ENCODE measurements at regions not wholly inside any gene's neighbourhood (a gene's known extent, or its start where the extent isn't known, plus 50 kb on each side); places are given as distances from the start of the nearest gene placed in this dataset.

GRCh38 chr16:11404603-11405002 is 59.3 kb downstream of the RMI2 start:
- Mint-ChIP-seq H3K4me1 (peaks cover 13% of the 10 kb centered on the region), H3K9me3 (peaks cover 2% of the 10 kb centered on the region), H3K27ac (no peak overlapping the region), H3K27me3 (ENCODE audit: low read depth) (peaks cover 8% of the 10 kb centered on the region), H3K4me3 (no peak overlapping the region), H3K36me3 (ENCODE audit: low read depth) (no peaks in the 10 kb centered on the region)
- no peak for TF ChIP-seq CTCF (IDR thresholded peaks at IDR 0.05; ENCODE audit: unreplicated experiment in 3 of 3)

- TF ChIP-seq CTCF (IDR thresholded peaks at IDR 0.05; ENCODE audit: unreplicated experiment in 3 of 3) = peak in 2 of 3 experiments; percentile 32 to 47
- Mint-ChIP-seq H3K27ac (peak overlapping the region in 1 of 3 experiments; percentile 65), H3K4me3 (no peak overlapping the region)
Measured at GRCh38 chr16:11405331-11406176, 60.3 kb downstream of the RMI2 start.

GRCh38 chr16:11406177-11406560 is 60.9 kb downstream of the RMI2 start:
- TF ChIP-seq CTCF (IDR thresholded peaks at IDR 0.05; ENCODE audit: unreplicated experiment in 3 of 3) = no peak
- Mint-ChIP-seq H3K9me3 (peaks cover 2% of the 10 kb centered on the region), H3K27ac (no peak overlapping the region), H3K4me1 (peaks cover 14% of the 10 kb centered on the region), H3K27me3 (ENCODE audit: low read depth) (peaks cover 8% of the 10 kb centered on the region), H3K36me3 (ENCODE audit: low read depth) (no peaks in the 10 kb centered on the region), H3K4me3 (no peak overlapping the region)

More at GRCh38 chr16:11405331-11406176, 60.3 kb downstream of the RMI2 start:
- Mint-ChIP-seq H3K9me3 (peaks cover 2% of the 10 kb centered on the region), H3K27me3 (ENCODE audit: low read depth) (peaks cover 8% of the 10 kb centered on the region), H3K4me1 (peaks cover 14% of the 10 kb centered on the region), H3K36me3 (ENCODE audit: low read depth) (no peaks in the 10 kb centered on the region)

- no peak overlapping the region for H3K4me3 Mint-ChIP-seq
- H3K9me3 Mint-ChIP-seq = peaks cover 2% of the 10 kb centered on the region
- peaks cover 8% of the 10 kb centered on the region for H3K27me3 Mint-ChIP-seq (ENCODE audit: low read depth)
- peak overlapping the region in 2 of 3 experiments; percentile 63 to 65 for H3K27ac Mint-ChIP-seq
- TF ChIP-seq CTCF (IDR thresholded peaks at IDR 0.05; ENCODE audit: unreplicated experiment in 3 of 3) = peak; percentile 49 to 71 (median 55)
- peaks cover 14% of the 10 kb centered on the region for H3K4me1 Mint-ChIP-seq
- no peaks in the 10 kb centered on the region for H3K36me3 Mint-ChIP-seq (ENCODE audit: low read depth)
Measured at GRCh38 chr16:11407047-11407982, 62.1 kb downstream of the RMI2 start.

GRCh38 chr16:11408216-11408615 is 63.0 kb downstream of the RMI2 start:
- H3K4me1 Mint-ChIP-seq = peaks cover 14% of the 10 kb centered on the region
- peaks cover 7% of the 10 kb centered on the region for H3K27me3 Mint-ChIP-seq (ENCODE audit: low read depth)
- no peaks in the 10 kb centered on the region for H3K36me3 Mint-ChIP-seq (ENCODE audit: low read depth)
- H3K9me3 Mint-ChIP-seq = peaks cover 2% of the 10 kb centered on the region
- TF ChIP-seq CTCF (IDR thresholded peaks at IDR 0.05; ENCODE audit: unreplicated experiment in 3 of 3) = no peak
- no peak overlapping the region for H3K4me3 Mint-ChIP-seq
- peak overlapping the region in 1 of 3 experiments; percentile 33 for H3K27ac Mint-ChIP-seq

All from nephron (organoid).